ENCODE measurements at regions not wholly inside any gene's neighbourhood (a gene's known extent, or its start where the extent isn't known, plus 50 kb on each side); places are given as distances from the start of the nearest gene placed in this dataset.
A peak's percentile ranks its signal among the peaks of the same experiment; 100 is the strongest.

- ChIA-PET CTCF (interaction anchor here (0.9 to 2.6 kb wide), 9 partner anchors 10 to 81 kb away, joined by 3 to 12 read pairs (median 4); no protein-coding TSS in a partner anchor), POLR2A (no interaction called here)
- DNase-seq (ENCODE audit: low read depth) = no peak
- TF ChIP-seq, protein P1, sequence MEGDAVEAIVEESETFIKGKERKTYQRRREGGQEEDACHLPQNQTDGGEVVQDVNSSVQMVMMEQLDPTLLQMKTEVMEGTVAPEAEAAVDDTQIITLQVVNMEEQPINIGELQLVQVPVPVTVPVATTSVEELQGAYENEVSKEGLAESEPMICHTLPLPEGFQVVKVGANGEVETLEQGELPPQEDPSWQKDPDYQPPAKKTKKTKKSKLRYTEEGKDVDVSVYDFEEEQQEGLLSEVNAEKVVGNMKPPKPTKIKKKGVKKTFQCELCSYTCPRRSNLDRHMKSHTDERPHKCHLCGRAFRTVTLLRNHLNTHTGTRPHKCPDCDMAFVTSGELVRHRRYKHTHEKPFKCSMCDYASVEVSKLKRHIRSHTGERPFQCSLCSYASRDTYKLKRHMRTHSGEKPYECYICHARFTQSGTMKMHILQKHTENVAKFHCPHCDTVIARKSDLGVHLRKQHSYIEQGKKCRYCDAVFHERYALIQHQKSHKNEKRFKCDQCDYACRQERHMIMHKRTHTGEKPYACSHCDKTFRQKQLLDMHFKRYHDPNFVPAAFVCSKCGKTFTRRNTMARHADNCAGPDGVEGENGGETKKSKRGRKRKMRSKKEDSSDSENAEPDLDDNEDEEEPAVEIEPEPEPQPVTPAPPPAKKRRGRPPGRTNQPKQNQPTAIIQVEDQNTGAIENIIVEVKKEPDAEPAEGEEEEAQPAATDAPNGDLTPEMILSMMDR (IDR thresholded peaks at IDR 0.05; ENCODE audit: insufficient read depth, low read depth, low read length) = no peak
- H3K4me3 ChIP-seq (ENCODE audit: low read depth, low read length) = no peak overlapping the region
- H3K27me3 ChIP-seq (ENCODE audit: control insufficient read depth, insufficient read depth, low read length) = no peaks in the 10 kb centered on the region
- no peaks in the 10 kb centered on the region for H3K36me3 ChIP-seq (ENCODE audit: control insufficient read depth, insufficient read depth, low read length)
Observed at GRCh38 chr7:130958846-130959245, 224.8 kb upstream of the KLF14 start.

GRCh38 chr7:130959743-130960207 is 225.8 kb upstream of the KLF14 start:
- POLR2A ChIA-PET = interaction anchor here (0.5 to 0.6 kb wide), 2 partner anchors 32 to 150 kb away, joined by 3 to 10 read pairs; no protein-coding TSS in a partner anchor
- TF ChIP-seq, protein P1 (IDR thresholded peaks at IDR 0.05; ENCODE audit: insufficient read depth, low read depth, low read length) = peak; percentile 61
- Histone ChIP-seq H3K4me3 (ENCODE audit: low read depth, low read length) (no peak overlapping the region), H3K27me3 (ENCODE audit: control insufficient read depth, insufficient read depth, low read length) (no peaks in the 10 kb centered on the region), H3K36me3 (ENCODE audit: control insufficient read depth, insufficient read depth, low read length) (peaks cover 1% of the 10 kb centered on the region; the same call in 1 of the 2 replicates)
- DNase-seq (ENCODE audit: low read depth) = no peak
- CTCF ChIA-PET = interaction anchor here (0.6 to 2.6 kb wide), 11 partner anchors 8 to 78 kb away, joined by 3 to 12 read pairs (median 4); no protein-coding TSS in a partner anchor

DNA sequence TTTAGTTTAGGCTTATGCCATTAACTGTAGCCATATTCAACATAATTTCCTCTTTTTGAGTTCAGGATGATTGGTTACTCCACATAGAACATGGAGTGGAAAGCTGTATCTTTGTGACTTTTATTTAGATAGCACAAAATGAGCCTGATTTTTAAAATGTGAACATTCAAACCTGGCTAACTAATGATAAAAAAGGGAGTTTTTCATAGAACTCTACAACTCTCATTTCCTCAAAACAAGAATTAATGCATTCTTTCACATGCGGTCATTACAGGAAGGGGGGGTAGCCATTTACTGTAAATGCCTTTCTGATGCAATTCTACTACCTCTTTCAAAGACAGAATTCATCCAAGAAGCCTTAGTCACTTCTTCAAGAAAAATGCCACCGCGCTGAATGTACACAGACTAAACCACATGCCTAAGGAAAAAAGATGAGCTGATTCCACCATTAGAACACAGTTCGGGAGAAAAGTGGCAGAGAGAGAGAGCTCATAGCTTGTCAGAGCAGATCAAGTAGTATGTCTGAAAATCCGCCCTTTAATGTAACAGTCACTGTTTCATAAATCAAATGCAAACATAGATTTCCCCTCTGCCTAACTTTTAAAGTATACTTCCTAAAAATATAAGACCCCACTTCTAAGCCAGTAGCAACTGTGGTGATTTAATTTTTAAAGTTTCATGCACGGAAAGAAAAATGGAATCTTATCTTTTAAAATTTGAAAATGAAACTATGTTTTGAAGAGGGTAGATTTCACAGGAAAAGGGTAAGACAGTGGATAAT is 226.4 kb upstream of the KLF14 start:
- H3K4me3 ChIP-seq (ENCODE audit: low read depth, low read length) = no peak overlapping the region; the same call in 1 of the 2 replicates
- TF ChIP-seq, protein P1 (IDR thresholded peaks at IDR 0.05; ENCODE audit: insufficient read depth, low read depth, low read length) = no peak
- DNase-seq (ENCODE audit: low read depth) = peak; percentile 97
- H3K27me3 ChIP-seq (ENCODE audit: control insufficient read depth, insufficient read depth, low read length) = no peaks in the 10 kb centered on the region
- ChIA-PET POLR2A (interaction anchor here (0.5 to 0.9 kb wide), 6 partner anchors 18 to 150 kb away, joined by 3 to 10 read pairs (median 4); no protein-coding TSS in a partner anchor), CTCF (interaction anchor here (0.6 to 2.6 kb wide), 12 partner anchors 9 to 78 kb away, joined by 3 to 12 read pairs (median 4); no protein-coding TSS in a partner anchor)
- H3K36me3 ChIP-seq (ENCODE audit: control insufficient read depth, insufficient read depth, low read length) = peaks cover 1% of the 10 kb centered on the region; the same call in 1 of the 2 replicates

GRCh38 chr7:130961128-130961601 is 227.2 kb upstream of the KLF14 start:
- no peak for DNase-seq (ENCODE audit: low read depth)
- peaks cover 1% of the 10 kb centered on the region; the same call in 1 of the 2 replicates for H3K36me3 ChIP-seq (ENCODE audit: control insufficient read depth, insufficient read depth, low read length)
- TF ChIP-seq, protein P1 (IDR thresholded peaks at IDR 0.05; ENCODE audit: insufficient read depth, low read depth, low read length) = no peak
- ChIA-PET CTCF (interaction anchor here (0.9 to 2.7 kb wide), 5 partner anchors 46 to 64 kb away, joined by 3 to 10 read pairs (median 7); no protein-coding TSS in a partner anchor), POLR2A (interaction anchor here (0.6 to 0.9 kb wide), 4 partner anchors 18 to 81 kb away, joined by 3 to 4 read pairs (median 4); no protein-coding TSS in a partner anchor)
- H3K27me3 ChIP-seq (ENCODE audit: control insufficient read depth, insufficient read depth, low read length) = no peaks in the 10 kb centered on the region
- no peak overlapping the region for H3K4me3 ChIP-seq (ENCODE audit: low read depth, low read length)

DNA sequence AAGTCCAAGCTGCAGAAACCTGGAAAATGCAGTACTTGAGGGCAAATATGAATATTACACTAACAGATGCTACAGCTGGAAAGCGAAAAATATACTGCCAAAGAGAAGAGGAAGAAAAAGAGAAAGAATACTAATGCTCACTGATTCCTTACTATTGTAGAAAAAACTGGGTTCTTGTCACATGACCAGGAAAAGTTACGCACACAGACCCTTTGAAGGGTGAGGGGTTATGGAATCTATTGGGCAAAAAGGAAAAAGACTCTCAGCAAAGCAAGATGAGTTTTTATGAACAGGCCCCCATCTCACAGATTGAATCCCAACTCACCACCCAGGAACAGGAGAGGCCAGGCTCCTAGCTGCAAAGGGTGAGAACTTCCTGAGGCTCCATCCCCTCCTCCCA is 228.1 kb upstream of the KLF14 start:
- Histone ChIP-seq H3K36me3 (ENCODE audit: control insufficient read depth, insufficient read depth, low read length) (peaks cover 1% of the 10 kb centered on the region; the same call in 1 of the 2 replicates), H3K27me3 (ENCODE audit: control insufficient read depth, insufficient read depth, low read length) (no peaks in the 10 kb centered on the region), H3K4me3 (ENCODE audit: low read depth, low read length) (no peak overlapping the region)
- ChIA-PET POLR2A (no interaction called here), CTCF (interaction anchor here (0.9 to 2.7 kb wide), 4 partner anchors 19 to 65 kb away, joined by 3 to 9 read pairs (median 4); no protein-coding TSS in a partner anchor)
- DNase-seq (ENCODE audit: low read depth) = no peak
- TF ChIP-seq, protein P1 (IDR thresholded peaks at IDR 0.05; ENCODE audit: insufficient read depth, low read depth, low read length) = no peak

All from BJ (cell line).